ENCODE measurements at regions not wholly inside any gene's neighbourhood (a gene's known extent, or its start where the extent isn't known, plus 50 kb on each side); places are given as distances from the start of the nearest gene placed in this dataset.

DNA sequence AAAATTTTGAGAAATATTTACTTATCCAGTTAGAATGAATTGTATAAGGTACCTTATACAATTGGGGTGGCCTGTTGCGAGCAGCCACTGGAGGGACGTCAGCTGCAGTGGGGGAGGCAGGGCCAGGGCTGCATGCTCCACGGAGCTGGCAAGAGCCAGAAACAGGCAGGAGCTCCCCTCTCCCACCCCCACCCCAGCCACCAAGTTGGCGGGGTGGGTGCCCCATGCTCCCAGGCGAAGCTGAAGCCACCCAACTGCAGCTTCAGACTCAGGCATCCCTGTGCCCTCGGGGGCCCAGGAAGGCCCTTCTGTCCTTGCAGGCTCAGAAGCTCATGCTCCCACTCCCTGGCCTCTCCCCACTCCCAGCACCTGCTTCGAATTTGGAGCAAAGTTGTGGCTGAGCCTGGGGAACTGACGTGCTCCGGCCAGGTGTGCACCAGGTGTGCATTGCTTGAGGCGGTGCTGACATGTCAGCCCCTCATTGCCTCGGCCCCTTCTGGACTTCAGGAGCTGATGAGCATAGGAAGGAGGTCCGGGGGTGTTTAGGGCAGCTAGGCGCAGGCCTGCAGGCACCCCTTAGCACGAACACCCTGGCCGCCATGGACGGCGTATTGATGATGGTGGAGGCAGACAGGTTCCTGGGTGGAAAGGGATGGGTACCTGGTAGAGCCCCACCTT lies 743.8 kb upstream of the GBE1 start:
- TF ChIP-seq POLR2A (IDR thresholded peaks at IDR 0.05) = no peak
- TF ChIP-seq, protein P1, sequence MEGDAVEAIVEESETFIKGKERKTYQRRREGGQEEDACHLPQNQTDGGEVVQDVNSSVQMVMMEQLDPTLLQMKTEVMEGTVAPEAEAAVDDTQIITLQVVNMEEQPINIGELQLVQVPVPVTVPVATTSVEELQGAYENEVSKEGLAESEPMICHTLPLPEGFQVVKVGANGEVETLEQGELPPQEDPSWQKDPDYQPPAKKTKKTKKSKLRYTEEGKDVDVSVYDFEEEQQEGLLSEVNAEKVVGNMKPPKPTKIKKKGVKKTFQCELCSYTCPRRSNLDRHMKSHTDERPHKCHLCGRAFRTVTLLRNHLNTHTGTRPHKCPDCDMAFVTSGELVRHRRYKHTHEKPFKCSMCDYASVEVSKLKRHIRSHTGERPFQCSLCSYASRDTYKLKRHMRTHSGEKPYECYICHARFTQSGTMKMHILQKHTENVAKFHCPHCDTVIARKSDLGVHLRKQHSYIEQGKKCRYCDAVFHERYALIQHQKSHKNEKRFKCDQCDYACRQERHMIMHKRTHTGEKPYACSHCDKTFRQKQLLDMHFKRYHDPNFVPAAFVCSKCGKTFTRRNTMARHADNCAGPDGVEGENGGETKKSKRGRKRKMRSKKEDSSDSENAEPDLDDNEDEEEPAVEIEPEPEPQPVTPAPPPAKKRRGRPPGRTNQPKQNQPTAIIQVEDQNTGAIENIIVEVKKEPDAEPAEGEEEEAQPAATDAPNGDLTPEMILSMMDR (IDR thresholded peaks at IDR 0.05 in 4 of 5, conservative IDR thresholded peaks at IDR 0.05 in 1 of 5) = no peak
